Endothelial cell of umbilical vein (primary cell): ENCODE measurements at regions not wholly inside any gene's neighbourhood (a gene's known extent, or its start where the extent isn't known, plus 50 kb on each side); places are given as distances from the start of the nearest gene placed in this dataset.

Experiments used
- BruUV-seq: library from RNA; stranded (reverse); fragments of 400-500 nt; replicated peaks from 2 replicates; lab custom pipeline; 2021; lab: Mats Ljungman, UMichigan
- CTCF ChIA-PET: fragments of 300-600, 350-600 bp; sonication (Branson Sonifier 250); formaldehyde crosslinking; loops from one replicate; lab custom pipeline; 2021; ENCODE audit warnings: antibody characterized with exemption, inconsistent platforms; lab: Charles Lee
- POLR2A ChIA-PET: fragments of 300-600, 350-600 bp; sonication (Branson Sonifier 250); formaldehyde crosslinking; loops from one replicate; lab custom pipeline; 2021; ENCODE audit warnings: antibody characterized with exemption, inconsistent platforms; lab: Charles Lee
- DNase-seq: peaks from one replicate; pipeline ENCODE4 v3.0.0-alpha.2; 2011; ENCODE audit warnings: low read depth, low spot score
- FAIRE-seq: peaks from 2 replicates; lab custom pipeline; 2011; peaks lifted over from hg19 to GRCh38; lab: Jason Lieb, UNC
- H2AFZ ChIP-seq: 2 replicates; pipeline ENCODE4 v1.6.0; 2012; ENCODE audit warnings: low read depth, low read length, control low read depth, inconsistent platforms
- H3K27ac ChIP-seq: 2 replicates; pipeline ENCODE4 v1.5.1; 2011; ENCODE audit warnings: low read depth, mild to moderate bottlenecking, control low read depth, low read length, moderate library complexity; ENCODE audit not compliant: insufficient read depth
- H3K27me3 ChIP-seq, 2 experiments: 2 replicates each; pipeline versions ENCODE4 v1.6.0 to v1.6.1; 2011; ENCODE audit warnings: low read length in 2 of 2, mixed read lengths in 1 of 2; ENCODE audit not compliant: control insufficient read depth in 2 of 2, insufficient read depth in 2 of 2
- H3K36me3 ChIP-seq, 2 experiments: 2 replicates in 1 of 2; 3 replicates in 1 of 2; pipeline ENCODE4 v1.5.1; 2011; ENCODE audit warnings: low read length in 2 of 2, mild to moderate bottlenecking in 1 of 2, moderate library complexity in 1 of 2; ENCODE audit not compliant: control insufficient read depth in 2 of 2, insufficient read depth in 2 of 2; ENCODE audit errors: extremely low read depth in 1 of 2
- H3K4me1 ChIP-seq: 3 replicates; pipeline ENCODE4 v1.5.1; 2011; ENCODE audit warnings: mild to moderate bottlenecking, low read length; ENCODE audit not compliant: control insufficient read depth, insufficient read depth; ENCODE audit errors: extremely low read depth
- H3K4me2 ChIP-seq: 2 replicates; pipeline ENCODE4 v1.6.1; 2011; ENCODE audit warnings: low read length, control low read depth, mixed read lengths; ENCODE audit not compliant: insufficient read depth
- H3K4me3 ChIP-seq, 3 experiments: fragments of 200-600 bp in 1 of 3; sonication (generic), shearing (Covaris generic) in 1 of 3; replicated peaks in 1 of 3; 2 replicates each; pipeline ENCODE4 v1.5.1; 2011 to 2016; ENCODE audit warnings: control low read depth in 3 of 3, low read length in 3 of 3, mild to moderate bottlenecking in 2 of 3, inconsistent platforms in 1 of 3, low read depth in 1 of 3, moderate library complexity in 1 of 3; ENCODE audit not compliant: insufficient read depth in 1 of 3
- H3K79me2 ChIP-seq: 2 replicates; pipeline ENCODE4 v1.6.0; 2012; ENCODE audit warnings: low read length, inconsistent platforms; ENCODE audit not compliant: control insufficient read depth, insufficient read depth
- H3K9ac ChIP-seq: replicated peaks from 2 replicates; pipeline ENCODE3; 2011; ENCODE audit warnings: low read length, control low read depth; ENCODE audit not compliant: insufficient read depth; ENCODE audit errors: extremely low read depth
- H3K9me1 ChIP-seq: replicated peaks from 3 replicates; pipeline ENCODE4 v1.6.0; 2011; ENCODE audit warnings: mild to moderate bottlenecking, low read length; ENCODE audit not compliant: control insufficient read depth, insufficient read depth; ENCODE audit errors: extremely low read depth
- H3K9me3 ChIP-seq: replicated peaks from 2 replicates; pipeline ENCODE4 v1.5.1; 2012; ENCODE audit warnings: low read length, inconsistent platforms; ENCODE audit not compliant: control insufficient read depth, insufficient read depth
- H4K20me1 ChIP-seq: replicated peaks from 2 replicates; pipeline ENCODE3; 2011; ENCODE audit warnings: mild to moderate bottlenecking, low read length; ENCODE audit not compliant: control insufficient read depth, insufficient read depth; ENCODE audit errors: extremely low read depth
- EZH2 ChIP-seq: IDR thresholded peaks from 2 replicates; pipeline ENCODE4 v1.6.1; 2012; ENCODE audit warnings: borderline replicate concordance, low read depth, mild to moderate bottlenecking, moderate library complexity, low read length, inconsistent platforms; ENCODE audit not compliant: severe bottlenecking
- FOS ChIP-seq: IDR thresholded peaks from 2 replicates; pipeline ENCODE4 v1.6.1; 2011; ENCODE audit warnings: mild to moderate bottlenecking, low read length, moderate library complexity, borderline replicate concordance; ENCODE audit not compliant: insufficient read depth
- GATA2 ChIP-seq: IDR thresholded peaks from 2 replicates; pipeline ENCODE4 v1.7.0; 2011; ENCODE audit warnings: low read depth, mild to moderate bottlenecking, moderate library complexity, mixed read lengths, low read length; ENCODE audit not compliant: insufficient read length, insufficient read depth
- JUN ChIP-seq: IDR thresholded peaks from 2 replicates; pipeline ENCODE4 v1.6.1; 2011; ENCODE audit warnings: borderline replicate concordance, low read depth; ENCODE audit not compliant: insufficient read length, insufficient read depth
- MYC ChIP-seq: IDR thresholded peaks from one replicate; pipeline ENCODE4 v1.6.1; 2011; ENCODE audit warnings: mild to moderate bottlenecking, low read depth, low read length
- POLR2A ChIP-seq: IDR thresholded peaks from 2 replicates; pipeline ENCODE4 v1.6.1; 2012; ENCODE audit warnings: low read depth, mild to moderate bottlenecking, control low read depth, low read length
- POLR2AphosphoS5 ChIP-seq: IDR thresholded peaks from 2 replicates; pipeline ENCODE4 v1.6.1; 2012; ENCODE audit warnings: low read depth, mild to moderate bottlenecking, control low read depth, low read length, moderate library complexity; ENCODE audit not compliant: insufficient read depth
- dilution Hi-C: fragments of 300-500 bp; cut with MboI; formaldehyde crosslinking; loops from one replicate; pipeline ENCODE4 v1.15.0; 2019; ENCODE audit warnings: low sequenced_read_pairs; ENCODE audit not compliant: extremely low pct_ligation_motif_present
- intact Hi-C: fragments of 100-400 bp; cut with micrococcal nuclease; formaldehyde crosslinking; loops from one replicate; pipeline ENCODE4 v1.10.0; 2022
- TF ChIP-seq, protein P1 (sequence below): IDR thresholded peaks from 2 replicates; pipeline ENCODE4 v1.6.1; 2011; ENCODE audit not compliant: insufficient read depth, insufficient read length
- TF ChIP-seq, protein P2 (sequence below), 2 donors: IDR thresholded peaks; 1 replicate in 1 of 2; 2 replicates in 1 of 2; pipeline ENCODE4 v1.5.1; 2011; ENCODE audit warnings: low read length in 2 of 2, mild to moderate bottlenecking in 2 of 2, moderate library complexity in 2 of 2, control low read depth in 1 of 2, inconsistent platforms in 1 of 2, low read depth in 1 of 2; ENCODE audit not compliant: insufficient read depth in 1 of 2; ENCODE audit errors: extremely low read depth in 1 of 2

DNA sequence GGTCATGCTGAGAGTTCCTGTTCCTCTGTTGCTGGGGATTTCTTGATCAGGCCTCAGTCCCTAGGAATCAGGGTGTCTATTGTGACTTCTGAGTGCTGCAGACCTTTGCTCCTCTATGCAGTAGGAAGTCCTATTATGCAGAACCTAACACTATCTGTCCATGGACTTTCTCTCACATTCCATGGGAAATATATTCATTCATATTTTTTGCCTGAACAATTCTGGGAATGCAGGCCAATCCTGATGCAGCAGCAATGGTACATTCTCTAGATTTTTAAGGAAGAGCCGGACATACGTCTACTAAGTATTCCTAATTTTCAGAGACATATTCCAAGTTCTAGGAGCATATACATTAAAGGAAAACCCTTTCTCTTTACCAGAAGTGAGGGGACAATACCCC, 61.1 kb upstream of the C1orf87 start:
- H3K79me2 ChIP-seq: no peaks in the 10 kb centered on the region
- dilution Hi-C loops: no loop called here
- intact Hi-C loops: no loop called here
- H3K4me3 ChIP-seq: no peak overlapping the region
- FAIRE-seq: no peak
- ChIA-PET POLR2A (no interaction called here), CTCF (no interaction called here)
- H3K9me1 ChIP-seq: no peaks in the 10 kb centered on the region
- H3K27me3 ChIP-seq: no peaks in the 10 kb centered on the region
- peaks cover 8% of the 10 kb centered on the region for H3K4me1 ChIP-seq
- H3K9me3 ChIP-seq: no peaks in the 10 kb centered on the region
- no peak overlapping the region for H2AFZ ChIP-seq
- TF ChIP-seq POLR2AphosphoS5 (no peak), EZH2 (no peak), GATA2 (no peak), FOS (no peak), MYC (no peak), POLR2A (no peak), JUN (no peak)
- TF ChIP-seq, protein P1, sequence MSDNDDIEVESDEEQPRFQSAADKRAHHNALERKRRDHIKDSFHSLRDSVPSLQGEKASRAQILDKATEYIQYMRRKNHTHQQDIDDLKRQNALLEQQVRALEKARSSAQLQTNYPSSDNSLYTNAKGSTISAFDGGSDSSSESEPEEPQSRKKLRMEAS: no peak
- TF ChIP-seq, protein P2, sequence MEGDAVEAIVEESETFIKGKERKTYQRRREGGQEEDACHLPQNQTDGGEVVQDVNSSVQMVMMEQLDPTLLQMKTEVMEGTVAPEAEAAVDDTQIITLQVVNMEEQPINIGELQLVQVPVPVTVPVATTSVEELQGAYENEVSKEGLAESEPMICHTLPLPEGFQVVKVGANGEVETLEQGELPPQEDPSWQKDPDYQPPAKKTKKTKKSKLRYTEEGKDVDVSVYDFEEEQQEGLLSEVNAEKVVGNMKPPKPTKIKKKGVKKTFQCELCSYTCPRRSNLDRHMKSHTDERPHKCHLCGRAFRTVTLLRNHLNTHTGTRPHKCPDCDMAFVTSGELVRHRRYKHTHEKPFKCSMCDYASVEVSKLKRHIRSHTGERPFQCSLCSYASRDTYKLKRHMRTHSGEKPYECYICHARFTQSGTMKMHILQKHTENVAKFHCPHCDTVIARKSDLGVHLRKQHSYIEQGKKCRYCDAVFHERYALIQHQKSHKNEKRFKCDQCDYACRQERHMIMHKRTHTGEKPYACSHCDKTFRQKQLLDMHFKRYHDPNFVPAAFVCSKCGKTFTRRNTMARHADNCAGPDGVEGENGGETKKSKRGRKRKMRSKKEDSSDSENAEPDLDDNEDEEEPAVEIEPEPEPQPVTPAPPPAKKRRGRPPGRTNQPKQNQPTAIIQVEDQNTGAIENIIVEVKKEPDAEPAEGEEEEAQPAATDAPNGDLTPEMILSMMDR (IDR thresholded peaks at IDR 0.05; ENCODE audit: extremely low read depth in 1 of 2, insufficient read depth in 1 of 2, low read depth in 1 of 2, low read length in 2 of 2): no peak
- no peak for DNase-seq
- H3K27ac ChIP-seq: no peak overlapping the region
- BruUV-seq: no TSS peak
- no peak overlapping the region for H3K9ac ChIP-seq
- no peak overlapping the region for H3K4me2 ChIP-seq
- no peaks in the 10 kb centered on the region for H4K20me1 ChIP-seq
- no peaks in the 10 kb centered on the region for H3K36me3 ChIP-seq
